Astrocyte (in vitro differentiated cells and primary cell): ENCODE measurements at regions not wholly inside any gene's neighbourhood (a gene's known extent, or its start where the extent isn't known, plus 50 kb on each side); places are given as distances from the start of the nearest gene placed in this dataset.

Experiments
- DNase-seq: peaks from one replicate; pipeline ENCODE4 v3.0.0-alpha.2; 2010; ENCODE audit warnings: low read depth
- FAIRE-seq: peaks from 2 replicates; lab custom pipeline; 2011; peaks lifted over from hg19 to GRCh38; lab: Jason Lieb, UNC
- H2AFZ ChIP-seq: 2 replicates; pipeline ENCODE4 v1.6.0; 2012; ENCODE audit warnings: low read depth, low read length, inconsistent platforms
- H3K27ac ChIP-seq: 2 replicates; pipeline ENCODE4 v1.5.1; 2011; ENCODE audit warnings: low read depth, low read length, inconsistent platforms
- H3K27me3 ChIP-seq: 2 replicates; pipeline ENCODE4 v1.6.0; 2011; ENCODE audit warnings: low read length, inconsistent platforms; ENCODE audit not compliant: insufficient read depth
- H3K36me3 ChIP-seq: 2 replicates; pipeline ENCODE4 v1.5.1; 2011; ENCODE audit warnings: low read length, inconsistent platforms; ENCODE audit not compliant: insufficient read depth
- H3K4me1 ChIP-seq: 2 replicates; pipeline ENCODE4 v1.5.1; 2011; ENCODE audit warnings: low read length, inconsistent platforms; ENCODE audit not compliant: insufficient read depth
- H3K4me2 ChIP-seq: 2 replicates; pipeline ENCODE4 v1.6.0; 2012; ENCODE audit warnings: low read length, inconsistent platforms
- H3K4me3 ChIP-seq: 2 replicates; pipeline ENCODE4 v1.5.1; 2011; ENCODE audit warnings: low read depth, mild to moderate bottlenecking, low read length, inconsistent platforms; ENCODE audit not compliant: insufficient read depth
- H3K79me2 ChIP-seq: 2 replicates; pipeline ENCODE4 v1.6.0; 2012; ENCODE audit warnings: mild to moderate bottlenecking, low read length, inconsistent platforms; ENCODE audit not compliant: insufficient read depth
- H3K9ac ChIP-seq: 2 replicates; pipeline ENCODE4 v1.6.0; 2012; ENCODE audit warnings: mild to moderate bottlenecking, low read length, inconsistent platforms
- H3K9me3 ChIP-seq: 2 replicates; pipeline ENCODE4 v1.5.1; 2012; ENCODE audit warnings: low read depth, mild to moderate bottlenecking, low read length, inconsistent platforms; ENCODE audit not compliant: insufficient read depth
- H4K20me1 ChIP-seq: 2 replicates; pipeline ENCODE4 v1.6.0; 2012; ENCODE audit warnings: low read length, inconsistent platforms; ENCODE audit not compliant: insufficient read depth
- H3K27ac Mint-ChIP-seq: one replicate; pipeline ENCODE4 v1.8.0; 2021; ENCODE audit warnings: mild to moderate bottlenecking, mixed read lengths; ENCODE audit not compliant: unreplicated experiment
- H3K27me3 Mint-ChIP-seq: one replicate; pipeline ENCODE4 v1.8.0; 2021; ENCODE audit warnings: low read depth, mixed read lengths; ENCODE audit not compliant: unreplicated experiment
- H3K36me3 Mint-ChIP-seq: one replicate; pipeline ENCODE4 v1.8.0; 2021; ENCODE audit warnings: low read depth, mixed read lengths; ENCODE audit not compliant: unreplicated experiment
- H3K4me1 Mint-ChIP-seq: one replicate; pipeline ENCODE4 v1.8.0; 2021; ENCODE audit warnings: low read depth, mixed read lengths; ENCODE audit not compliant: unreplicated experiment
- H3K4me3 Mint-ChIP-seq: one replicate; pipeline ENCODE4 v1.8.0; 2021; ENCODE audit warnings: mild to moderate bottlenecking, moderate library complexity, mixed read lengths; ENCODE audit not compliant: unreplicated experiment
- H3K9me3 Mint-ChIP-seq: one replicate; pipeline ENCODE4 v1.8.0; 2021; ENCODE audit warnings: mild to moderate bottlenecking, mixed read lengths; ENCODE audit not compliant: unreplicated experiment
- CTCF ChIP-seq: IDR thresholded peaks from 2 replicates; pipeline ENCODE4 v1.5.1; 2011; ENCODE audit warnings: low read depth, mild to moderate bottlenecking, inconsistent platforms, low read length, moderate library complexity; ENCODE audit not compliant: insufficient read depth
- EZH2 ChIP-seq: IDR thresholded peaks from 2 replicates; pipeline ENCODE4 v1.6.1; 2012; ENCODE audit warnings: mild to moderate bottlenecking, low read length, inconsistent platforms; ENCODE audit not compliant: insufficient read depth

GRCh38 chrX:39625810-39626209 lies 471.9 kb downstream of the BCOR start:
- no peaks in the 10 kb centered on the region for H3K79me2 ChIP-seq
- H3K36me3 Mint-ChIP-seq: peaks cover 3% of the 10 kb centered on the region
- no peak for FAIRE-seq
- H3K4me3 Mint-ChIP-seq: no peak overlapping the region
- H3K4me1 Mint-ChIP-seq: no peaks in the 10 kb centered on the region
- DNase-seq: no peak
- peaks cover 13% of the 10 kb centered on the region for H3K27me3 Mint-ChIP-seq
- H3K9ac ChIP-seq: no peak overlapping the region
- no peaks in the 10 kb centered on the region for H3K27me3 ChIP-seq
- H3K4me2 ChIP-seq: no peak overlapping the region
- no peak overlapping the region for H3K27ac ChIP-seq
- no peaks in the 10 kb centered on the region for H3K36me3 ChIP-seq
- no peak for TF ChIP-seq CTCF
- no peak for TF ChIP-seq EZH2
- no peak overlapping the region for H3K27ac Mint-ChIP-seq
- H3K4me3 ChIP-seq: no peak overlapping the region
- H2AFZ ChIP-seq: no peak overlapping the region
- H4K20me1 ChIP-seq: no peaks in the 10 kb centered on the region
- H3K4me1 ChIP-seq: no peaks in the 10 kb centered on the region
- H3K9me3 ChIP-seq: no peaks in the 10 kb centered on the region
- H3K9me3 Mint-ChIP-seq: peaks cover 11% of the 10 kb centered on the region

GRCh38 chrX:39626749-39627148 lies 471.0 kb downstream of the BCOR start:
- no peak for TF ChIP-seq EZH2
- no peak for TF ChIP-seq CTCF
- Mint-ChIP-seq H3K9me3 (peaks cover 8% of the 10 kb centered on the region), H3K4me1 (no peaks in the 10 kb centered on the region), H3K27ac (no peak overlapping the region), H3K36me3 (peaks cover 3% of the 10 kb centered on the region), H3K4me3 (no peak overlapping the region), H3K27me3 (peaks cover 10% of the 10 kb centered on the region)
- H3K36me3 ChIP-seq: no peaks in the 10 kb centered on the region
- H3K27me3 ChIP-seq: no peaks in the 10 kb centered on the region
- no peak overlapping the region for H3K27ac ChIP-seq
- no peaks in the 10 kb centered on the region for H3K9me3 ChIP-seq
- no peak overlapping the region for H3K4me2 ChIP-seq
- FAIRE-seq: peak; percentile 17
- no peaks in the 10 kb centered on the region for H3K4me1 ChIP-seq
- no peak overlapping the region for H3K4me3 ChIP-seq
- no peaks in the 10 kb centered on the region for H3K79me2 ChIP-seq
- no peak overlapping the region for H2AFZ ChIP-seq
- no peaks in the 10 kb centered on the region for H4K20me1 ChIP-seq
- H3K9ac ChIP-seq: no peak overlapping the region
- DNase-seq: no peak

GRCh38 chrX:39627257-39627656 lies 470.5 kb downstream of the BCOR start:
- H3K79me2 ChIP-seq: no peaks in the 10 kb centered on the region
- DNase-seq: no peak
- Mint-ChIP-seq H3K27me3 (peaks cover 8% of the 10 kb centered on the region), H3K4me3 (no peak overlapping the region), H3K4me1 (no peaks in the 10 kb centered on the region), H3K9me3 (peaks cover 5% of the 10 kb centered on the region), H3K27ac (no peak overlapping the region), H3K36me3 (peaks cover 3% of the 10 kb centered on the region)
- FAIRE-seq: no peak
- no peaks in the 10 kb centered on the region for H3K36me3 ChIP-seq
- H3K4me3 ChIP-seq: no peak overlapping the region
- H3K27ac ChIP-seq: no peak overlapping the region
- H3K4me2 ChIP-seq: no peak overlapping the region
- no peak overlapping the region for H2AFZ ChIP-seq
- H3K9ac ChIP-seq: no peak overlapping the region
- no peaks in the 10 kb centered on the region for H3K27me3 ChIP-seq
- no peaks in the 10 kb centered on the region for H3K4me1 ChIP-seq
- H3K9me3 ChIP-seq: no peaks in the 10 kb centered on the region
- no peaks in the 10 kb centered on the region for H4K20me1 ChIP-seq
- no peak for TF ChIP-seq EZH2
